ENCODE measurements at regions not wholly inside any gene's neighbourhood (a gene's known extent, or its start where the extent isn't known, plus 50 kb on each side); places are given as distances from the start of the nearest gene placed in this dataset.

- TF ChIP-seq POLR2AphosphoS5 (IDR thresholded peaks at IDR 0.05; ENCODE audit: low read depth, low read length) (no peak), MAX (IDR thresholded peaks at IDR 0.05; ENCODE audit: low read depth) (no peak), CTCF (IDR thresholded peaks at IDR 0.05) (no peak), EZH2phosphoT487 (IDR thresholded peaks at IDR 0.05; ENCODE audit: borderline replicate concordance, low read depth) (no peak), TCF12 (IDR thresholded peaks at IDR 0.05) (no peak), GATA2 (CRISPR knock-in tag; IDR thresholded peaks at IDR 0.05) (no peak)
Observed at GRCh38 chr11:127710831-127711230, 710.3 kb upstream of the KIRREL3 start.

Data from SK-N-SH (cell line).